ENCODE measurements at regions not wholly inside any gene's neighbourhood (a gene's known extent, or its start where the extent isn't known, plus 50 kb on each side); places are given as distances from the start of the nearest gene placed in this dataset.
"Not testable (repeated sequence)": the region's sequence is repeated elsewhere in the genome, so short reads cannot be mapped to it uniquely, and the experiment has no call there.

DNA sequence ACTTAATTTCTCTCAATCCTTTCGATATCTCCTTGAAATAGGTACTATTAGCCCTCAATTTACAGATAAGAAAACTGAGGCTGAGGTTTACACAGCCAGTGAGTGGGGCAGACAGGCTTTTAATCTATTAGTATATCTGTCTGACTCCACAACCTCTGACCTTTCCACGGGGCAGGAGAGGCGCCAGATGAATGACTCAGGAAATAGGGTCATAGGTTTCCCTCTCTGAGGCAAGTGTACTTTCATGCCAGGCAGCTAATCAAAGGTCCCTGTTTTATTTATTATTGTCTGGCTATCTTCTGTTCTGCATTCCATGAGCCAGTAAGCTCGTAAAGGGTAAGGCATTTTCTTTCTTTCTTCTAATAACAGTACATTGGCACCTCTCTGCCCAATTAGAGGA is 79.6 kb upstream of the KLF4 start:
- DNase-seq = no peak

DNA sequence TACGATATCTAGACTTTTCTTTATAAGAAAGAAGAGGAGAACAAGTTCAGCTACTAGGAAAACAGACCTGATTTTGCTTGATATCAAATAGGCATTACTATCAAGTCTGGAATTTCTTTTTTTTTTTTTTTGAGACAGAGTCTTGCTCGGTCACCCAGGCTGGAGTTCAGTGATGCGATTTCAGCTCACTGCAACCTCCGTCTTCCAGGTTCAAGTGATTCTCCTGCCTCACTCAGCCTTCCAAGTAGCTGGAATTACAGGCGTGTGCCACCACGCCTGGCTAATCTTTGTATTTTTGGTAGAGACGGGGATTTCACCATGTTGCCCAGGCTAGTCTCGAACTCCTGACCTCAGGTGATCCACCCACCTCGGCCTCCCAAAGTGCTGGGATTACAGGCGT is 78.8 kb upstream of the KLF4 start:
- not testable (repeated sequence) for DNase-seq

DNA sequence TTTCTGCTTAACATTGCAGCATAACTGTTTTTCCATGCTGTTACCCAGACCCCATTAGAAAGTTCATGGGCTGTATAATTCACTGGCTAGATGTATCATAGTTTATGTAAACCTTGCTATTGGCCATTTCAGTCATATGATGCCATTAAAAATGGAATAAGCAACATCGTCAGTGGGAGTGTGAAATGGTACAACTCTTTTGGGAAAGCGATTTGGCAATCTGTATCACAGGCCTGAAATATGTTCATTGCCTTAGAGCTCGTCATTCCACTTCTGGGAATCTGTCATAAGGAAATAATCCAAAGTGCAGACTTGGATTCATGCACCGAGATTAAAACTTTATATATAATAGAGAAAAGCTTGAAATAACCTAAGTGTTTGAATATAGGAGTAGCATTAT is 77.9 kb upstream of the KLF4 start:
- no peak for DNase-seq

DNA sequence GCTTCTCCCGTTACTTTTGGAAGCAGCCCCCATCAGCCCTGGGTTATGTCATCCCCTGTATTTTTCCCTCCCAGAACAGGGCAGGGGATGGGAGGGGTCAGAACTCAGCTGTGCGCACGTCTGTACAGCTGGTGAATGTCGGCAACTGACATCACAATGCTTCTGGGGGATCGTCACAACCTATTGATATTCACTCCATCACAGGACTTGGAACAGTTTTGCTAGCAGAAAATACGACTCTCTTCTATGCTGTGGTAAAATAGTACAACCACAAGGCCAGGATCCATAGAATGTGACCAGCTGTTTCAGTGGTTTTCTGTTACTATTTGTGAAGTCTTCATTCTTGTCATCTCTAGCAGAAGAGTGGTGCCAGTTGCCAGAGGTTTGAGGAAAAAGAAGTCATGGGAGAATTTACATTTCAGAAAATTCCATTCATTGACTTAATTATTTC is 77.1 kb upstream of the KLF4 start:
- DNase-seq = no peak

DNA sequence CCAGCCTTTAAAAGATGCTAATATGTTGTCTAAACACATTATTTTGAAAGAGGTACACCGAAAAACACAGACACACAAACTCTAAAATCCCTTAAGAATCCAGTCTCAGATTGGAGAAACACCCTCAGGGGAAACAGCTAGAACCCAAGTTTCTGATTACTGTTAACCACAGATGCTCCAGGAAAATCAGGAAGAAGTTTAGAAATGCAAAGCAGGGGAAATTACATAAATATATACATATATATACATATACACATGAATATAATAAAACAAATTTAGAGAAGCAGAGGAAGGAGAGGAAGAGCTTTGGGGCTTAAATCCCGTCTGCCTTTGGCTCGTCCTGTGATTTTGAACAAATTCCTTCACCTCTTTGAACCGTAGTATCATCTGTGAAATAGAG is 73.2 kb upstream of the KLF4 start:
- no peak for DNase-seq

DNA sequence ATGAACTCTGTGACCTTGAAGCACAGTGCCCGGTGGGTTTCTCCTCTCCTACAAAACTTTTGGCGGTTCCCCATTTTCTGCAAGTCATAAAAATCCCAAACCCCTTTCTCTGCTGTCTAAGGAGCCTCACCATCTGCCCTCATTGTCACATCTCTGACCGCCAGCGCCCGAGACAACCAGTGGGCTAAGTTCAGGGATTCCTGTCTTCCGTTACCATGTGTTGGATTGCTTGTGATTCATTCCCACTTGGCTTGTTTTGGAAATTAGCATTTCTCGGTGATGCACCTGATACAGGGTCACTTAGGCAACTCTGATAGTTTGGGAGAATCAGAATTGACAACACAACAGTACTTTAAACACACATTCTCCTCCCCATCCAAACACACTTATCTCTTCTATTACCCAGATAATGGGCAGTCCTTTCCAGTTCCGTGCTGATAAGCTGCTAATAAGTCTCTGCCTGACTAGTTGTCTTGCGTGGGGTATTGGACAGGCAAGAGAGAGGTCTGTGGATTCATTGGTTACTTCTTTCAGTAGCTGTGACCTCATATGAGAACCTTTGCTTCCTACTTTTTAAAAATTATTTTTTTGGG is 70.0 kb upstream of the KLF4 start:
- DNase-seq = no peak

DNA sequence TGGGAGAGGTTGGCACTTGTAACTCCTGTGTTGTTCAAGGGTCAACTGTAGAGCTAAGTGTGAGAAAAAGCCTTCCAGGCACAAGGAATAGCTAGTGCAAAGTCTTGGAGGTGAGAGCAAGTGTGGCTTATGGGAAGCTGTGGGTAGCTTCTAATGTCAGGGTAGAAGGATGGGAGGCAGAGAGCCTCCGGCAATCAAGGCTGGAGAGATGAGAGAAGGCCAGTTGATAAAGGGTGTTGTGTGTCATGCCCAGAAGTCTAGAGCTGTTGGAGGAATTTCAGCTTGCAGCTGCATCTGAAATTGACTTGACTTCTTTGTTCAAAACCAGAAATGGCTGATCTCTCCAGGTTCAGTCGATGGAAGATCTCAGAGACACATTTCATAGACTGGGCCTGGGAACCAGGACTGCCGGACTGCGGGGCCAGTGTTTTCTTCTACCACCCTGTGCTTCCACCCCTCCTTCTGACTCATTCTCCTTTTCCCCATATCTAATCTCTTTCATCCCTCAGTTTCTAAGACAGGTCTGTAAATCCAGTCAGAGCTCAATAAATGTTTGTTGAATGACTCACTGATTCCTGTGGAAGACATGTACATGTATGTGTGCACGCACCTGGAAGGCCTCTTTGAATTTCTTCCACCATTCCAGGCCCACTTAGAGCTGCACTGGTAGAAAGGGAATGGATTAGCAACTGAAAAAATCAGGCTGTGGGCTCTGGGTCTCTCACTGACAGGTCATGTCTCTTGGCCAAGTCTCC is 67.8 kb upstream of the KLF4 start:
- no peak for DNase-seq

DNA sequence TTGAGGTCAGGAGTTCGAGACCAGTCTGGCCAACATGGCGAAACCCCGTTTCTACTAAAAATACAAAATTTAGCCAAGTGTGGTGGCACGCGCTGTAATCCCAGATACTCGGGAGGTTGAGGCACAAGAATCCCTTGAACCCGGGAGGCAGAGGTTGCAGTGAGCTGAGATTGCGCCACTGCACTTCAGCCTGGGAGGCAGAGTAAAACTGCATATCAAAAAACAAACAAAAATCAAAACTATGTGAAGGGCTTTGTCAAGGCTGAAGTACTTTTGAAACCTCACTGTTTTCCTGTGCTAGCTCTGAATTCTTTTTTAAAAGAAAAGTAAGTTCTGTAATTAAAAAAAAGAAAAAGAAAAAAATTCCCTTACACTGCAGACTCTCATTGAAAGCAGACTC is 65.1 kb upstream of the KLF4 start:
- DNase-seq = no peak

DNA sequence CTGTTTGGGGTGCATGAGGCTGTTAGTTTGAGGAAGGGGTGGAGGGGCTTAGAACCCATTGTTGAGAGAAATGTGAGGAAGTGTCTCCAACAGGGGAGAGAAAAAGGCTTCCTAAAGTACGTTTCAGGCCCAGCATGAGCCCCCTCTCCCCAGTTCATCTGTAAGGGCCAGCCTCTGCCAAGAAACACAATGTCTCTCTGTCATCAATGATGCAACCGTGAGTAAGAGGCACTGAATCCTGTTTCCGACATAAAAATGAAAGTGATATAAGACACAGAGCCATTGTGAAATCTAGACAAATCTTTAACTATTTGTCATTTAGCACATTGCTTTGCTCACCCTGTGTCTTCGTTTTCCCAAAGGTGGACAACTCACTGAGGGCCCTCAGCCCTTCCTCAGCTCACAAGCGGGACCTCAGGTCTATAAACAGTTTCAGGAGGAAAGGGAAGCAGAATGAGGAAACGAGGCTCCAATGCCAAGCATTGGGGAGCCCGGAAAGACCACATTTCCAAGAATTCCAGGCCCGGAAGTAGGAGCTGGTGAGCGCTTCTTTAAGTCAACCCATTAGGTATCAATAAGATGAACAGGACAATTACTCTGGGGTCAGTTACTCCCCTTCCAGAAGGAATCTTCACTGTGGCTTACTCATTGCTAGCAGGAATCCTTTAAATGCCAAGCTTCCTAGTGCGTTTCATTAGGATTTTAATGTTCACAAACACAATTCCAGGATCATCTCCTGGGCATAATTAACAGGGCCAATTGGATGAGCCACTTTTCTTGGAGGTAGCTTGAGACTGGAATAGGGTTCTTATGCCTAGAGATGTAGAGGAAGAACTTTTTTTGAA is 59.0 kb upstream of the KLF4 start:
- DNase-seq = peak; percentile 75

DNA sequence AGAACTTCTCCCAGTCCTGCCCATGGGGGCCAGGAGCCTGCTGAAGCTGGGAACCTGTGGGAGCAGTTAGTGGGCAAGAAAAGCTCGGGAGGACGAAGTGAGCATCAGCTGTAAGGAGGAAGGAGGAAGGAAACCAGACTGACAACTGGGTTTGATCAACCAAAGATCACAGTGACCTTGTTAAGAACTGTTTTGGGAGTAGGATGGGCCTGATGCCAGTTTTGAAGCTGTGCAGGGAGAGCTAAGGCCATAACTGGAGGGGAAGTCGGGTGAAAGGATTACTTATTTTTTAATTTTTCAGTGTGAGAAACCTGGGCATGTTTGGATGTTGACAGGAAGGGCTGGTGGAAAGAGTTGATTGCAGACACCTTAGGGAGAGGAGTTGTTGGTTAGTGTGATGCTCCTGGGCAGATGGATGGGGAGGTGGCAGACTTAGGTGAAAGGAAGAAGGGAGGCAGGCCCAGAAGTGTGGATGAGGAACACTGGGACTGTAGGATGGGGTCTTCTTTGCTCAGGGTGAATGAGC is 58.3 kb upstream of the KLF4 start:
- DNase-seq = no peak

DNA sequence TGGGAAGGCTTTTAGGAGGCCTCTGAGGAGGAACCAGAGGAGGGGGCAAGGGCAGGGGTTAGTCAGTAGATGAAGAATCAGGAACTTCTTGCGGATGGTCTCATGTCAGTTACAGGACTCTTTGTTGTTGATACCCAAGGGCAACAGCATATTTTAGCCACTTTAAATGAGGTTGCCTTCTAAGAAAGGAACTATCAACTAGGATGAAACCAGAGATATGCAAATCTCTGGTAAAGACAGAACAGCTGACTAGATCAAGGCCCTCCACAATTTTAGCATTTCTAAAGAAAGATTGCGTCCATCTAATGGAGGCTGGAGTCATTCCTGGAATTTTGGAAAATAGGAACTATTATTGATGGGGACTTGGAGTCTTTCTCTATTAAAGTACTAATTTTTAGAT is 57.7 kb upstream of the KLF4 start:
- no peak for DNase-seq

DNA sequence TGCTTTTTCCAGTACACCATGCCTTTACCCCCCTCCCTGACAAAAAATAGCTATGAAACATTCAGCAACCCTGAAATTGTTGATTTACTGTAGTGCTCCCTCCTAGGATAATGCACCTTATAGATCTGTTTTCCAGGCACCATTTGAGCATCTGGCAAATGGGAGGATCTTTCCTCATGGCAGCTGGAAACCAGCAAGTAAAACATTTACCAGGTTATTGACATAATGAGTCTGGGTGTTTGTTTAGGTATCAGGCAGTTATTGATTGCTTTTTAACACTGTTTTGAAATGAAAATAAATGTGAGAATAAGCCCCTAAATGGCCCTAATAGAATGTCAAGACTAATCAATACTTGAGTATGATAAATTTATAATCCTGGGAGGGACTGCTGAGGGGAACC is 57.3 kb upstream of the KLF4 start:
- no peak for DNase-seq

DNA sequence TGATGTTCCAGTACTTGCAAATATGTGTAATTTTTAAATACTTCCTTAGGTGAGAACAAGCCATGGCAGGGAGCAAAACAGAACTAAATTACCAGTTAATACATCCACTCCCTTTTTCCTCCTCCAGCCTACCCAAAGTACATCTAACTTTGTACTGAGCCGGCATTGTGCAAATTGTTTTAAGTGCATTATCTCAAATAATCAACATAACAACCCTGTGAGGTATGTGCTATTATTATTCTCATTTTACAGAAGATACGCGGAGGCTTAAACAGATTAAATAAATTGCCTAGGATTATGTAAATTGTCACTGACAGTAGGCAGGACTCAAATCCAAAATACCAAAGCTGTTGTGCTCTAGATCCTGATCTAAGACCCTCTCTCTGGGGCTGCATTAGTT is 55.5 kb upstream of the KLF4 start:
- DNase-seq = no peak

DNA sequence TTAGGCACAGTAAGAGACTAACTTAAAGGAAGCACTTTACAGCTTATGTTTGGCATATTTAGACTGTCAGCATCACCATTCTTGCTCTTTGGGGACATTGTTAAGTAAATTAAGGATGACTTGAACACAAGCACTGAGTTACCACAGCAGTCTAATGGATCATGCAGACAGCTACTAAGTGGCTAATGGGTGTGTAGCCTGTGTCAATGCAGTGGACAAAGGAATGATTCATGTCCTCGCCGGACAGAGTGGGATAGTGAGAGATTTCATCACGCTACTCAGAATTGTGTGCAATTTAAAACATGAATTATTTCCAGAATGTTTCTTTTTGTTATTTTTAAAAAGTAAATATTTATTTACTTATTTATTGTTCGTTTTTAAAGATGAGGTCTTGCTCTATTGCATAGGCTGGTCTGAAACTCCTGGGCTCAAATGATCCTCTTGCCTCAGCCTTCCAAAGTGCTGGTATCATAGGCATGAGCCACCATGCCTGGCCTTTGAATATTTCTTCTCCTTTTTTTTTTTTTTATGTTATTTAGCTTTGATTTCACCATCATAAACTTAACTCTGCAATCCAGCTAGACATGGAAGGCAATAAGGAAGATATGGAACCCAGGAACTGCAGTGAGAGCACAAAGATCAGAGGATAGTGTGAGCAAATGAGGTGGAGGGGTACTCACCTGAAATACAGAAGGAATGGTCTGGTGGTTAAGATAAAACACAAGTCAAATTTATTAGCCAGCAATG is 53.0 kb upstream of the KLF4 start:
- no peak for DNase-seq

DNA sequence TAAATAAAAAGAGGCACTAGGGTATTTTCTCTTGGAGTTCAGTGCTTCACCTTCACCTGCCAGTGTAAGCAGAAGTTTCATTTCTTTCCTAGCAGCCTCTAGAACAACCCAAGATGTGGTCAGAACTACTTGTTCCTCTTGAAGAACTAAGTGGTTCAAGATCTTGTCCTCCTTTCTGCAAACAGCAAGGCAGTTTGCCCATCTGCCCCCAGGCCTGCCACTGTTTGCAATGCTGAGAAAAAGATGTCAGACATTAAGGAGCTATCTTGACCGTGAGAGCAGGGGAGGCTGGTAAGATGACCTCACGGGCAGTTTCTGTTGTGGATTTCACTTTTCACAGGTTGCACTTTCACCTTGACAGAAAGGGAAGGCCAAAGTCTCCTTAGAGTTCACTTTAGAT is 52.0 kb upstream of the KLF4 start:
- DNase-seq = no peak

DNA sequence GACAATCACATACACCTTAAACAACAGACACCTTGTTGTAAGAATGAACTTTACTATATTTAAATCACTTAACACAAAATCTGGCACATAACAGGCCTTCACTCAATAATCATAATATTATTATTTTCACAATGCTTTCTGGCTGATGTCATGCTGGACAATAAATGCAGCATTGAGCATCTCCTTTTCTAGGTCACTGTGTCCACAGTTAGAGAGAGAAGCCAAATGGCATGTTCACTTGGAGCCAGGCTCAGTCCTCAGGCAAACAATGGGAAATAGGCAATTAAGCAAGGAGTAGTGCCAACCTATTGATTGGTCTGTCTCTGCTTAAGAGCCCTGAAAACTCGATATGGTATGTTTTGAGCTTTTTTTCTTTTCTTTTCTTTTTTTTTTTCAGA is 50.6 kb upstream of the KLF4 start:
- no peak for DNase-seq

DNA sequence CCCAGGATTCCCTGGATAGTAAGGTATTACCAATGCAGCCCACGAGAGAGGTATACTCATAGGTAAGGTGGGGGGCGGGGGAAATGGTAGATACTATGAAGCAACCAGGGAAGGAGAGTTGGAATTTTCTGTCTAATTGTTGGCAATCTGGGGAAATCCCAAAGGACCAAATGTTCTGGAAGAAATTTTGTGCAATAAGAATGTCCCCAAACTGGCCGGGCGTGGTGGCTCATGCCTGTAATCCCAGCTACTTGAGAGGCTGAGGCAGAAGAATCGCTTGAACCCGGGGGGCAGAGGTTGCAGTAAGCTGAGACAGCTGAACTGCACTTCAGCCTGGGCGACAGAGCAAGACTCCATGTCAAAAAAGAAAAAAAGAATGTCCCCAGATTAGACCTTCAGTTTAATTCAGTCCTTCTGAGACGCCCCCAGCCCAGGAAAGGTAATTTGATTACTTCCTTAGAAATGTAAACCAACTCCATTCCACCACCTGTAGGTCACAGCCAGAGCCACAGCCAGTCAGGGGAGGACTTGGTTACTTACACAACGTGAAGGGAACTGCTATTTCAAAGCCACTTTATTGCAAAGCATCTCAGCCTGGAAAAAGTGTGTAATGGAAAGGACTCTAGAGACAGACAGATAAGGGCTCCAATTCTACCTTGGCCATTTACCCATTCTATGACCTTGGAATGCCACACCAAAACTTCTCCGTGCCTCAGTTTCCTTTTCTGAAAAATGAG is 50.0 kb upstream of the KLF4 start:
- no peak for DNase-seq
